ENCODE measurements at regions not wholly inside any gene's neighbourhood (a gene's known extent, or its start where the extent isn't known, plus 50 kb on each side); places are given as distances from the start of the nearest gene placed in this dataset.
"Not testable (repeated sequence)": the region's sequence is repeated elsewhere in the genome, so short reads cannot be mapped to it uniquely, and the experiment has no call there.

GRCh38 chr16:13483121-13483520 is 436.8 kb upstream of the ERCC4 start:
- H3K27me3 ChIP-seq = no peaks in the 10 kb centered on the region
- DNase-seq = no peak
- no peak overlapping the region for H3K27ac ChIP-seq
- no peaks in the 10 kb centered on the region for H3K9me3 ChIP-seq
- TF ChIP-seq POLR2A (IDR thresholded peaks at IDR 0.05) = no peak
- TF ChIP-seq CTCF (IDR thresholded peaks at IDR 0.05) = no peak
- H3K4me1 ChIP-seq = no peaks in the 10 kb centered on the region
- H3K4me3 ChIP-seq = no peak overlapping the region
- intact Hi-C loops (cut with DNase I; ENCODE audit: low total_unique reads) = no loop called here
- 49 to 54% methylated on average over 3 of the region's 3 CpGs for WGBS, 2 donors
- H3K36me3 ChIP-seq (ENCODE audit: low read depth, missing control alignments) = no peaks in the 10 kb centered on the region

GRCh38 chr16:13489416-13489815 is 430.5 kb upstream of the ERCC4 start:
- H3K4me3 ChIP-seq; H3K27ac ChIP-seq; intact Hi-C loops (cut with DNase I; ENCODE audit: low total_unique reads); DNase-seq; H3K27me3 ChIP-seq; H3K9me3 ChIP-seq; H3K36me3 ChIP-seq (ENCODE audit: low read depth, missing control alignments); H3K4me1 ChIP-seq: not testable (repeated sequence)
- 89 to 92% methylated on average over 3 of the region's 3 CpGs for WGBS, 2 donors

GRCh38 chr16:13492046-13492445 is 427.9 kb upstream of the ERCC4 start:
- 78 to 86% methylated on average over 4 of the region's 4 CpGs for WGBS, 2 donors
- no peak for DNase-seq
- Histone ChIP-seq H3K4me1 (no peaks in the 10 kb centered on the region), H3K27ac (no peak overlapping the region), H3K36me3 (ENCODE audit: low read depth, missing control alignments) (no peaks in the 10 kb centered on the region), H3K27me3 (no peaks in the 10 kb centered on the region), H3K9me3 (no peaks in the 10 kb centered on the region), H3K4me3 (no peak overlapping the region)
- TF ChIP-seq CTCF (IDR thresholded peaks at IDR 0.05) (no peak), POLR2A (IDR thresholded peaks at IDR 0.05) (no peak)
- intact Hi-C loops (cut with DNase I; ENCODE audit: low total_unique reads) = no loop called here

GRCh38 chr16:13503960-13504635 is 415.9 kb upstream of the ERCC4 start:
- WGBS, 2 donors = 89% methylated on average over 5 of the region's 5 CpGs
- DNase-seq = no peak
- H3K27me3 ChIP-seq = no peaks in the 10 kb centered on the region
- no peaks in the 10 kb centered on the region for H3K36me3 ChIP-seq (ENCODE audit: low read depth, missing control alignments)
- H3K4me1 ChIP-seq = no peaks in the 10 kb centered on the region
- TF ChIP-seq POLR2A (IDR thresholded peaks at IDR 0.05) (no peak), CTCF (IDR thresholded peaks at IDR 0.05) (no peak)
- no peaks in the 10 kb centered on the region for H3K9me3 ChIP-seq
- no peak overlapping the region for H3K4me3 ChIP-seq
- intact Hi-C loops (cut with DNase I; ENCODE audit: low total_unique reads) = no loop called here
- no peak overlapping the region for H3K27ac ChIP-seq

GRCh38 chr16:13507530-13507929 is 412.4 kb upstream of the ERCC4 start:
- intact Hi-C loops (cut with DNase I; ENCODE audit: low total_unique reads) = no loop called here
- Histone ChIP-seq H3K36me3 (ENCODE audit: low read depth, missing control alignments) (no peaks in the 10 kb centered on the region), H3K27me3 (no peaks in the 10 kb centered on the region), H3K4me3 (no peak overlapping the region), H3K4me1 (no peaks in the 10 kb centered on the region), H3K9me3 (no peaks in the 10 kb centered on the region), H3K27ac (no peak overlapping the region)
- WGBS, 2 donors = 66 to 68% methylated on average over 5 of the region's 5 CpGs
- TF ChIP-seq CTCF (IDR thresholded peaks at IDR 0.05) = no peak
- no peak for TF ChIP-seq POLR2A (IDR thresholded peaks at IDR 0.05)
- DNase-seq = no peak
